Right lobe of liver (tissue), 6 donors: ENCODE measurements at regions not wholly inside any gene's neighbourhood (a gene's known extent, or its start where the extent isn't known, plus 50 kb on each side); places are given as distances from the start of the nearest gene placed in this dataset.

Source experiments
- ATAC-seq, 4 donors: fragments of 200-7000 bp; cut with Tn5 transposase; one replicate each; pipeline ENCODE4 v1.9.1; 2020; ENCODE audit warnings: mild to moderate bottlenecking in 4 of 4, moderate library complexity in 4 of 4
- DNase-seq, 3 donors: peaks; one replicate each; pipeline ENCODE4 v3.0.0-alpha.2; 2020
- H3K27ac ChIP-seq, 3 donors: fragments of 200-600 bp; one replicate each; pipeline ENCODE4 v1.8.0; 2022
- H3K27me3 ChIP-seq, 2 donors: fragments of 200-600 bp; one replicate each; pipeline ENCODE4 v1.8.0; 2022
- H3K36me3 ChIP-seq, 4 donors: fragments of 200-600 bp; sonication (generic) in 1 of 4; one replicate each; pipeline versions ENCODE4 v1.5.1 to v1.8.0; 2017 to 2022; ENCODE audit warnings: control low read depth in 1 of 4
- H3K4me1 ChIP-seq, 4 donors: fragments of 200-600 bp; sonication (generic) in 1 of 4; one replicate each; pipeline versions ENCODE4 v1.5.1 to v1.8.0; 2017 to 2022; ENCODE audit warnings: control low read depth in 1 of 4
- H3K4me3 ChIP-seq, 3 donors: fragments of 200-600 bp; one replicate each; pipeline ENCODE4 v1.8.0; 2022
- H3K9me3 ChIP-seq, 4 donors: fragments of 200-600 bp; sonication (generic) in 1 of 4; one replicate each; pipeline versions ENCODE4 v1.5.1 to v1.8.0; 2017 to 2022; ENCODE audit warnings: control low read depth in 1 of 4
- CTCF ChIP-seq, 4 donors: fragments of 200-600 bp in 3 of 4; fragments of 450-650 bp in 1 of 4; IDR thresholded peaks; one replicate each; pipeline versions ENCODE4 v1.5.1 to v1.8.0; 2016 to 2022; ENCODE audit warnings: antibody characterized with exemption in 4 of 4, mild to moderate bottlenecking in 2 of 4
- POLR2A ChIP-seq: fragments of 450-650 bp; IDR thresholded peaks from one replicate; pipeline ENCODE4 v1.6.1; 2017; ENCODE audit warnings: antibody characterized with exemption, mild to moderate bottlenecking
- WGBS: methylation state at CpG from one replicate; pipeline ENCODE4 v1.1.6; 2018; ENCODE audit warnings: low coverage, low lambda C conversion rate; ENCODE audit not compliant: insufficient coverage; ENCODE audit errors: missing lambda C conversion rate; 5-methylcytosine and 5-hydroxymethylcytosine counted together
- intact Hi-C, 2 donors: fragments of 100-400 bp; cut with DNase I; formaldehyde crosslinking; loops; one replicate each; pipeline versions ENCODE4 v1.11.2 to v1.14.1; 2022
- donor health status: DM: no; HTN: yes; CAD: no.
- donor health status: DM: no; HTN: no; CAD: no.
- donor health status: DM: no; HTN: no; CAD: no.
- donor health status: DM: no; HTN: yes; CAD: no.
- donor health status: DM: no; HTN: yes; CAD: no.

- DNase-seq: no peak
- 79% methylated on average over 2 of the region's 2 CpGs for WGBS
- no peaks in the 10 kb centered on the region for H3K27me3 ChIP-seq
These were observed 610.3 kb downstream of the TLE1 start for GRCh38 chr9:81079055-81079454.

GRCh38 chr9:81078555-81078954, 610.8 kb downstream of the TLE1 start:
- Histone ChIP-seq H3K4me1 (no peaks in the 10 kb centered on the region), H3K27me3 (no peaks in the 10 kb centered on the region), H3K9me3 (no peaks in the 10 kb centered on the region), H3K27ac (no peak overlapping the region), H3K36me3 (no peaks in the 10 kb centered on the region), H3K4me3 (no peak overlapping the region)
- ATAC-seq: no peak
- WGBS: 70% methylated on average over 3 of the region's 3 CpGs
- no peak for DNase-seq
- TF ChIP-seq CTCF (IDR thresholded peaks at IDR 0.05): no peak
- intact Hi-C loops: no loop called here

More at GRCh38 chr9:81079055-81079454, 610.3 kb downstream of the TLE1 start:
- Histone ChIP-seq H3K4me1 (no peaks in the 10 kb centered on the region), H3K36me3 (no peaks in the 10 kb centered on the region), H3K27ac (no peak overlapping the region), H3K9me3 (no peaks in the 10 kb centered on the region), H3K4me3 (no peak overlapping the region)
- intact Hi-C loops: no loop called here
- no peak for TF ChIP-seq POLR2A
- no peak for TF ChIP-seq CTCF (IDR thresholded peaks at IDR 0.05)
- no peak for ATAC-seq

GRCh38 chr9:81077572-81077971, 611.8 kb downstream of the TLE1 start:
- DNase-seq (no peak), ATAC-seq (no peak)
- no peak overlapping the region for H3K27ac ChIP-seq
- H3K9me3 ChIP-seq: no peaks in the 10 kb centered on the region
- H3K4me1 ChIP-seq: no peaks in the 10 kb centered on the region
- TF ChIP-seq POLR2A (no peak), CTCF (IDR thresholded peaks at IDR 0.05) (no peak)
- intact Hi-C loops: no loop called here
- H3K4me3 ChIP-seq: no peak overlapping the region
- H3K27me3 ChIP-seq: no peaks in the 10 kb centered on the region
- no peaks in the 10 kb centered on the region for H3K36me3 ChIP-seq

- no peak for ATAC-seq
These were observed 613.2 kb downstream of the TLE1 start for GRCh38 chr9:81076131-81076530.

More at GRCh38 chr9:81076131-81076530, 613.2 kb downstream of the TLE1 start:
- H3K27me3 ChIP-seq: no peaks in the 10 kb centered on the region
- H3K4me1 ChIP-seq: no peaks in the 10 kb centered on the region
- TF ChIP-seq POLR2A (no peak), CTCF (IDR thresholded peaks at IDR 0.05) (no peak)
- intact Hi-C loops: no loop called here
- no peaks in the 10 kb centered on the region for H3K9me3 ChIP-seq
- no peak overlapping the region for H3K4me3 ChIP-seq
- no peak for DNase-seq
- H3K36me3 ChIP-seq: no peaks in the 10 kb centered on the region
- no peak overlapping the region for H3K27ac ChIP-seq
- 40% methylated on average over 2 of the region's 2 CpGs for WGBS
